B cell (primary cell): ENCODE measurements at regions not wholly inside any gene's neighbourhood (a gene's known extent, or its start where the extent isn't known, plus 50 kb on each side); places are given as distances from the start of the nearest gene placed in this dataset.

Source experiments
- EZH2 ChIP-seq: IDR thresholded peaks from 2 replicates; pipeline ENCODE4 v1.6.1; 2012; ENCODE audit warnings: borderline replicate concordance, low read depth, mild to moderate bottlenecking, moderate library complexity, low read length; ENCODE audit not compliant: insufficient read depth, poor library complexity, severe bottlenecking
- TF ChIP-seq, protein P1 (sequence below): fragments of 200-600 bp; IDR thresholded peaks from one replicate; pipeline ENCODE4 v1.8.0; 2022; ENCODE audit warnings: antibody characterized with exemption, mild to moderate bottlenecking

- TF ChIP-seq, protein P1, sequence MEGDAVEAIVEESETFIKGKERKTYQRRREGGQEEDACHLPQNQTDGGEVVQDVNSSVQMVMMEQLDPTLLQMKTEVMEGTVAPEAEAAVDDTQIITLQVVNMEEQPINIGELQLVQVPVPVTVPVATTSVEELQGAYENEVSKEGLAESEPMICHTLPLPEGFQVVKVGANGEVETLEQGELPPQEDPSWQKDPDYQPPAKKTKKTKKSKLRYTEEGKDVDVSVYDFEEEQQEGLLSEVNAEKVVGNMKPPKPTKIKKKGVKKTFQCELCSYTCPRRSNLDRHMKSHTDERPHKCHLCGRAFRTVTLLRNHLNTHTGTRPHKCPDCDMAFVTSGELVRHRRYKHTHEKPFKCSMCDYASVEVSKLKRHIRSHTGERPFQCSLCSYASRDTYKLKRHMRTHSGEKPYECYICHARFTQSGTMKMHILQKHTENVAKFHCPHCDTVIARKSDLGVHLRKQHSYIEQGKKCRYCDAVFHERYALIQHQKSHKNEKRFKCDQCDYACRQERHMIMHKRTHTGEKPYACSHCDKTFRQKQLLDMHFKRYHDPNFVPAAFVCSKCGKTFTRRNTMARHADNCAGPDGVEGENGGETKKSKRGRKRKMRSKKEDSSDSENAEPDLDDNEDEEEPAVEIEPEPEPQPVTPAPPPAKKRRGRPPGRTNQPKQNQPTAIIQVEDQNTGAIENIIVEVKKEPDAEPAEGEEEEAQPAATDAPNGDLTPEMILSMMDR: no peak
- no peak for TF ChIP-seq EZH2
Measured at GRCh38 chr5:125046838-125047237, 300.4 kb upstream of the ZNF608 start.
